WI38 (cell line): ENCODE measurements at regions not wholly inside any gene's neighbourhood (a gene's known extent, or its start where the extent isn't known, plus 50 kb on each side); places are given as distances from the start of the nearest gene placed in this dataset.
"Not testable (repeated sequence)": the region's sequence is repeated elsewhere in the genome, so short reads cannot be mapped to it uniquely, and the experiment has no call there.

ENCODE experiments used
- H3K4me3 ChIP-seq: 2 replicates; pipeline ENCODE4 v1.5.1; 2011; ENCODE audit warnings: low read depth, mild to moderate bottlenecking, control low read depth, low read length
- CTCF ChIP-seq: IDR thresholded peaks from 2 replicates; pipeline ENCODE4 v1.5.1; 2012; ENCODE audit warnings: low read depth, mild to moderate bottlenecking, control low read depth, low read length

GRCh38 chr7:91614431-91614830, 266.1 kb downstream of the MTERF1 start:
- TF ChIP-seq CTCF = no peak
- no peak overlapping the region for H3K4me3 ChIP-seq

- TF ChIP-seq CTCF = no peak
- H3K4me3 ChIP-seq = no peak overlapping the region
Observed at GRCh38 chr7:91618776-91619765, 261.4 kb downstream of the MTERF1 start.

GRCh38 chr7:91620827-91621226, 259.7 kb downstream of the MTERF1 start:
- TF ChIP-seq CTCF = no peak
- no peak overlapping the region for H3K4me3 ChIP-seq

- not testable (repeated sequence) for H3K4me3 ChIP-seq
Observed at GRCh38 chr7:91627324-91627723, 253.2 kb downstream of the MTERF1 start.

- H3K4me3 ChIP-seq = no peak overlapping the region
- TF ChIP-seq CTCF = no peak
Observed at GRCh38 chr7:91628742-91629141, 251.8 kb downstream of the MTERF1 start.

GRCh38 chr7:91630581-91631380, 249.7 kb downstream of the MTERF1 start:
- H3K4me3 ChIP-seq = no peak overlapping the region
- TF ChIP-seq CTCF = no peak

GRCh38 chr7:91632234-91632940, 248.1 kb downstream of the MTERF1 start:
- no peak for TF ChIP-seq CTCF
- H3K4me3 ChIP-seq = no peak overlapping the region
